ENCODE measurements at regions not wholly inside any gene's neighbourhood (a gene's known extent, or its start where the extent isn't known, plus 50 kb on each side); places are given as distances from the start of the nearest gene placed in this dataset.

DNA sequence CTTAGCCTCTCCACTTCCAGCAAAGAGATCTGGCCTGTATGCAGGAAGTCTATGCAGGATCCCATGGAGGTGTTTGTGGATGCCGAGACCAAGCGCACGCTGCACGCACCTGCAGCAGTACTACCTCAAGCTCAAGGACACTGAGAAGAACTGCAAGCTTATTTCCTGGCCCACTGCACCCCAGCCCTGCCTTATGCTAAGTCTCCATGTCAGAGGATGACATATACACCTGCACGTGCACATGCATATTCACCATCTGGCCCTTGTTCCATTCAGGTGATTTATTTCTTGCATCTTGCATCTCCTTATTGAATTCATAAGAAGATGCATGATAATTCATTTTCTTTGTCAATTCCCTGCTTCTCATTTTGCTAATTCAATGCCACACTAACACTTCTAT, 472.8 kb upstream of the SGCG start:
- Mint-ChIP-seq H3K4me3 (no peak overlapping the region), H3K27ac (no peak overlapping the region), H3K36me3 (no peaks in the 10 kb centered on the region), H3K9me3 (peaks cover 1% of the 10 kb centered on the region), H3K27me3 (peaks cover 4% of the 10 kb centered on the region), H3K4me1 (no peaks in the 10 kb centered on the region)
- no peak for DNase-seq

DNA sequence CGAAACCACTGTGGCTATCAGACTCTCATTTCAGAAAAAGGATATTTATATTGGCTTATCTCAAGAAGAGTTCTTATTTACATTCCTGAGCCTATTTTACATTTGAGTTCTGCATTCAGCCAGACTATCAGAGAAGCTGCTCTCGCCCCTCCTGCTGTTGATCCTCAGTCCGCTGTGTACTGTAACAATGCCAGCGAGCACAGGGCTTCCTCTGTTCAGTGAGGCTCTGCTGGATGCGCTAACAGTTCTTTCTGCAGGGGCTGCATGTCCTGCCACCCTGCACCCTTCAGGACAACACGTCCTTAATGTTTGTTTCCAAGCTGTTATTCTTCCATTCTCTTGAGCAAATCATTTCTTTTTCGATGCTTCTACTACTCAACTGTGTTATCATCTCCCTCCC, 463.7 kb upstream of the SGCG start:
- no peak for DNase-seq
- Mint-ChIP-seq H3K36me3 (no peaks in the 10 kb centered on the region), H3K27ac (no peak overlapping the region), H3K4me3 (no peak overlapping the region), H3K27me3 (no peaks in the 10 kb centered on the region), H3K4me1 (no peaks in the 10 kb centered on the region), H3K9me3 (no peaks in the 10 kb centered on the region)

DNA sequence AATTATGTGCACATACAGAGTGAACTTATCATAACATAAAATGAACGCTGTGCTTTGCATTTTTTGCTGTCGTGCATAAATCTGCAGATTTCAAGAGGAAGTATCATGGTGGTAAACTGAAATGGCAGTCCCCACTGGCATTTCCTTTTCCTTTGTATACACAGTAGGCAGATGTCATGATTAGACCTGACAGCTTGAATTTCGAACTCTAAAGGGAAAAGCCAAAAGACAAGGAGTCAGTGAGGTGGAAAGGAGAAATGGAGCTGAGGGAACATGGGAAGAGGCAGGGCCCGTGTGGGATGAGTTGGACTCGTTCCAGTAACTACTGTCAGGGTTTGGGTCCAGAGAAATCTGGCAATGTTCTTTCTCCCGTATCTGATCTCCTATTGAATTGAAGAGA, 454.1 kb upstream of the SGCG start:
- no peaks in the 10 kb centered on the region for H3K9me3 Mint-ChIP-seq
- peaks cover 4% of the 10 kb centered on the region for H3K27me3 Mint-ChIP-seq
- DNase-seq = no peak
- no peak overlapping the region for H3K4me3 Mint-ChIP-seq
- no peaks in the 10 kb centered on the region for H3K4me1 Mint-ChIP-seq
- no peaks in the 10 kb centered on the region for H3K36me3 Mint-ChIP-seq
- H3K27ac Mint-ChIP-seq = no peak overlapping the region

GRCh38 chr13:22735011-22735995, 445.5 kb upstream of the SGCG start:
- no peak for DNase-seq
- no peak overlapping the region for H3K4me3 Mint-ChIP-seq
- no peaks in the 10 kb centered on the region for H3K9me3 Mint-ChIP-seq
- no peaks in the 10 kb centered on the region for H3K4me1 Mint-ChIP-seq
- no peaks in the 10 kb centered on the region for H3K36me3 Mint-ChIP-seq
- H3K27ac Mint-ChIP-seq = no peak overlapping the region
- peaks cover 30% of the 10 kb centered on the region for H3K27me3 Mint-ChIP-seq

- no peak overlapping the region for H3K27ac Mint-ChIP-seq
- H3K36me3 Mint-ChIP-seq = no peaks in the 10 kb centered on the region
- H3K4me3 Mint-ChIP-seq = no peak overlapping the region
- H3K4me1 Mint-ChIP-seq = no peaks in the 10 kb centered on the region
- H3K27me3 Mint-ChIP-seq = peaks cover 30% of the 10 kb centered on the region
- no peaks in the 10 kb centered on the region for H3K9me3 Mint-ChIP-seq
- no peak for DNase-seq
Measured at GRCh38 chr13:22736084-22736767, 444.6 kb upstream of the SGCG start.

DNA sequence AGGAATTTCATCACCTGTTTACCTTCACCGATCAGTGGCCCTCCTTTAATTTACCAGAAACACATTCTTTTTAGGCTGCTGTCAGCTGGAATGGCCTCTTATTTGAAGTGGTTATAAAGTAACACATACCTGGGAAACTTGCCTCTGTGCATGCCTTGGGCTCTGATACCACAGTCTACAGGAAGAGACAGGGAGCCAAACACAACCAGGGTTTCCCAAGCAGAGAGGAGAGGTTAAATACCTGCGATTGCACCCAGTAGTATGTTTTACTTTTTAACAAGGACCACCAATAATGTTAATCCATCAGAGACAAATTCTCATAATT, 444.0 kb upstream of the SGCG start:
- H3K27me3 Mint-ChIP-seq = peaks cover 30% of the 10 kb centered on the region
- no peak overlapping the region for H3K27ac Mint-ChIP-seq
- H3K4me1 Mint-ChIP-seq = no peaks in the 10 kb centered on the region
- no peaks in the 10 kb centered on the region for H3K9me3 Mint-ChIP-seq
- no peaks in the 10 kb centered on the region for H3K36me3 Mint-ChIP-seq
- H3K4me3 Mint-ChIP-seq = no peak overlapping the region
- DNase-seq = no peak

DNA sequence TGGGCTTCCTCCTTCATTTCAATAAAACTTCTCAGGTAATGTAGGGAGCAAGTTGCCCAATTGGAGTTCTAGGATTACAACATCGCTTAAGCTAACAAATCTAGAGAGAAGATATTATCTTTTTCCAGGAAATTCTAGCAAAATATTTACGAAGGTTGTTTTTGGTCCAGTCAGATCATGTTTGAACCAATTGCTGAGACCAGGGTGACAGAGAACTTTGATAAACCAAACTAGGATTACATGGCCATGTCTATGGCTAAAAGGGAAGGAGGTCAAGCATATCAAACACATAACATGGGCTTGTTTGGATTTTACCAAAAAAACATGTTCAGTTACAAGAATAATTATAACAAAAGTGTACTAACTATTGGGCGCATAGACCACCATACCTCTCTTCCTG, 442.4 kb upstream of the SGCG start:
- DNase-seq = no peak
- no peak overlapping the region for H3K4me3 Mint-ChIP-seq
- H3K4me1 Mint-ChIP-seq = no peaks in the 10 kb centered on the region
- no peaks in the 10 kb centered on the region for H3K9me3 Mint-ChIP-seq
- H3K27me3 Mint-ChIP-seq = peaks cover 24% of the 10 kb centered on the region
- no peak overlapping the region for H3K27ac Mint-ChIP-seq
- H3K36me3 Mint-ChIP-seq = no peaks in the 10 kb centered on the region

- DNase-seq = no peak
- Mint-ChIP-seq H3K36me3 (no peaks in the 10 kb centered on the region), H3K9me3 (no peaks in the 10 kb centered on the region), H3K4me1 (no peaks in the 10 kb centered on the region), H3K4me3 (no peak overlapping the region), H3K27ac (no peak overlapping the region), H3K27me3 (peaks cover 15% of the 10 kb centered on the region)
Measured at GRCh38 chr13:22740264-22740663, 440.5 kb upstream of the SGCG start.

GRCh38 chr13:22744688-22745452, 435.9 kb upstream of the SGCG start:
- H3K27ac Mint-ChIP-seq = no peak overlapping the region
- H3K27me3 Mint-ChIP-seq = no peaks in the 10 kb centered on the region
- no peaks in the 10 kb centered on the region for H3K9me3 Mint-ChIP-seq
- H3K4me1 Mint-ChIP-seq = no peaks in the 10 kb centered on the region
- DNase-seq = no peak
- H3K4me3 Mint-ChIP-seq = no peak overlapping the region
- no peaks in the 10 kb centered on the region for H3K36me3 Mint-ChIP-seq

GRCh38 chr13:22748866-22749577, 431.8 kb upstream of the SGCG start:
- Mint-ChIP-seq H3K4me3 (no peak overlapping the region), H3K27ac (no peak overlapping the region), H3K36me3 (no peaks in the 10 kb centered on the region), H3K4me1 (no peaks in the 10 kb centered on the region), H3K27me3 (no peaks in the 10 kb centered on the region), H3K9me3 (peaks cover 3% of the 10 kb centered on the region)
- no peak for DNase-seq

DNA sequence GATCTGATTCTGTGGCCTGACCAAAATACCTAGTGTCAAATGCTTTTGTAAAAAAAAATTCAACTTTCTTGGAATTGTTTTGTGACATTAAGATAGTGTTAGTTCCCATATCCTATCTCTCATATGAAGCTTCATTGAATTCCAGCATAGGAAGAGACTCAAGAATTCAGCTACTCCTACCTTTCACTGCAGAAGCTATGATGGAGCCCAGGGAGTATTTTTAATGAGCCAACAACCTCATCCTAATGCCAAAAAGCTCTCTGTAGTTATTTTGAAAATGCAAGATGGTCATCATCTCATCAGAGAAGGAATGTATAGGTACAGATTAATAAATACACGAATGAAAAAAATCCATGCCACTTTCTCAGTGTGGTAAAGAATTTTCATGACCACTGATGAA, 431.2 kb upstream of the SGCG start:
- Mint-ChIP-seq H3K27ac (no peak overlapping the region), H3K4me3 (no peak overlapping the region), H3K36me3 (no peaks in the 10 kb centered on the region), H3K4me1 (no peaks in the 10 kb centered on the region), H3K27me3 (peaks cover 3% of the 10 kb centered on the region), H3K9me3 (peaks cover 3% of the 10 kb centered on the region)
- DNase-seq = no peak

DNA sequence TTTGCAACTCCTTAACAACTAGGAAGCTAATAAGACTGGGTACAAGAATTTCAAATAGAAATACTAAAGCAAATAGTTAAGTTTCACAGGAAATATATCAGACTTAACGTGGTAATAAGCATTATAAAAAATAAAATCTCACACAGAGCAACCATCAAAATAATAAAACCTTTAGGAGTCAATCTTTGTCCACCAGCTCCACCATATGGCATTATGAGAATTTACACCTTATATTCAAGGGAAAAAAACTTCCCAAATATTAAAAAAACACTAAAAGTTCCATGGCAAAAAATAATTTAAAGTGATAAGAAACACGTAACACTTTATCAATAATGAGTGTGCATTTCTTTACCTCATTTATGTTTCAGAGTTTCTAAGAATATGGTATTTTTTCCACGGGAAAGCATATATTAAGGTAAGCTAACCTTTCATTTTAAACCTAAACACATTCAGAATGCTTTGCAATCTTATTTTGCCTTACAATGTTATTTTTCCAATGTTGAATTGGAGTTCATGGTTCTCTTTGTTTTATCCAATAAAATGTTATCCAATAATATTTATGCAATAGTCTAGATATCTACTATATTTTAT, 423.2 kb upstream of the SGCG start:
- Mint-ChIP-seq H3K4me3 (no peak overlapping the region), H3K27ac (no peak overlapping the region), H3K4me1 (no peaks in the 10 kb centered on the region), H3K36me3 (no peaks in the 10 kb centered on the region), H3K9me3 (peaks cover 3% of the 10 kb centered on the region), H3K27me3 (peaks cover 8% of the 10 kb centered on the region)
- DNase-seq = no peak

DNA sequence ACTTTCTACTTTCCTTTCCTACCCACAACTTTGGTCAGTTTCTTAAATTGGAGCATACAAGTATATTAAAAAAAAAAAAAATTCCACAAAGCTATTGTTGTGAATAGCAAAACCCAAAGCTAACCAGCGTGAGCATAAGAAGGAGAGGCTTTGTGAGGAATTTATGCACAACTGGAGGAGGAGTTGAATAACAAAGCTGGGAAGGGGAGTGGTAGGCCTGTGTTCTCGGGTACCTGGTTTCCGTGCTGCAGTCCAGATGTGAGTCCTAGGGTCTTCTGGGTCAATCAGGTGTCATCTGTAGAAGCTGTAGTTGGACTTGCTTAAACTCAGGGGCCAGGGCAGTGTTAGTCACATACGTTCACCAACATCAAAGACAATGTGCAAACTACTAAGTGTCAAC, 422.5 kb upstream of the SGCG start:
- Mint-ChIP-seq H3K4me3 (no peak overlapping the region), H3K27me3 (peaks cover 8% of the 10 kb centered on the region), H3K4me1 (no peaks in the 10 kb centered on the region), H3K27ac (no peak overlapping the region), H3K36me3 (no peaks in the 10 kb centered on the region), H3K9me3 (peaks cover 3% of the 10 kb centered on the region)
- DNase-seq = no peak

GRCh38 chr13:22761709-22762108, 419.1 kb upstream of the SGCG start:
- no peaks in the 10 kb centered on the region for H3K36me3 Mint-ChIP-seq
- no peak for DNase-seq
- no peak overlapping the region for H3K27ac Mint-ChIP-seq
- H3K4me1 Mint-ChIP-seq = no peaks in the 10 kb centered on the region
- no peak overlapping the region for H3K4me3 Mint-ChIP-seq
- H3K27me3 Mint-ChIP-seq = peaks cover 10% of the 10 kb centered on the region
- H3K9me3 Mint-ChIP-seq = no peaks in the 10 kb centered on the region

Data from activated naive CD8-positive, alpha-beta T cell treated with anti-CD3 and anti-CD28 coated beads for 36 hours (primary cell).